B cell (primary cell): ENCODE measurements at regions not wholly inside any gene's neighbourhood (a gene's known extent, or its start where the extent isn't known, plus 50 kb on each side); places are given as distances from the start of the nearest gene placed in this dataset.

Experiments used
- ATAC-seq: fragments of 200-7000 bp; cut with Tn5 transposase; one replicate; pipeline ENCODE4 v1.10.0; 2021; ENCODE audit warnings: low read depth, mild to moderate bottlenecking, moderate number of reproducible peaks, moderate library complexity
- CTCF ChIA-PET: fragments of 350-600 bp; sonication (Branson Sonifier 250); formaldehyde crosslinking; loops from one replicate; lab custom pipeline; 2021; ENCODE audit warnings: antibody characterized with exemption, inconsistent platforms; lab: Charles Lee
- POLR2A ChIA-PET: fragments of 350-600 bp; sonication (Branson Sonifier 250); formaldehyde crosslinking; loops from one replicate; lab custom pipeline; 2021; ENCODE audit warnings: antibody characterized with exemption; lab: Charles Lee
- DNase-seq: peaks from one replicate; pipeline ENCODE4 v3.0.0; 2013
- H2AFZ ChIP-seq: 2 replicates; pipeline ENCODE4 v1.6.1; 2012; ENCODE audit warnings: mild to moderate bottlenecking, low read depth, low read length; ENCODE audit not compliant: insufficient read depth, poor library complexity, severe bottlenecking
- H3K27ac ChIP-seq, 2 donors: 1 replicate in 1 of 2; 2 replicates in 1 of 2; pipeline ENCODE4 v1.5.1; 2012 to 2013; ENCODE audit warnings: low read length in 2 of 2, mild to moderate bottlenecking in 2 of 2, moderate library complexity in 1 of 2
- H3K27me3 ChIP-seq, 4 experiments: fragments of 200-600 bp in 1 of 4; sonication (generic) in 1 of 4; replicated peaks in 1 of 4; 1 replicate in 2 of 4; 2 replicates in 2 of 4; pipeline versions ENCODE4 v1.6.1 to v1.7.0; 2013 to 2016; ENCODE audit warnings: low read length in 3 of 4, mild to moderate bottlenecking in 2 of 4, mixed read lengths in 1 of 4, moderate library complexity in 1 of 4; ENCODE audit not compliant: insufficient read depth in 4 of 4, control insufficient read depth in 3 of 4; ENCODE audit errors: control extremely low read depth in 1 of 4
- H3K36me3 ChIP-seq, 2 experiments: replicated peaks in 1 of 2; 1 replicate in 1 of 2; 2 replicates in 1 of 2; pipeline versions ENCODE4 v1.6.1 to v1.7.1; 2013; ENCODE audit warnings: low read length in 1 of 2; ENCODE audit not compliant: insufficient read depth in 2 of 2, control insufficient read depth in 1 of 2; ENCODE audit errors: control extremely low read depth in 1 of 2, extremely low read depth in 1 of 2
- H3K4me1 ChIP-seq, 2 donors: fragments of 200-600 bp in 1 of 2; sonication (generic) in 1 of 2; 1 replicate in 1 of 2; 2 replicates in 1 of 2; pipeline versions ENCODE4 v1.5.1 to v1.6.1; 2013 to 2017; ENCODE audit warnings: low read length in 2 of 2; ENCODE audit not compliant: control insufficient read depth in 2 of 2, insufficient read depth in 2 of 2
- H3K4me2 ChIP-seq: replicated peaks from 2 replicates; pipeline ENCODE3; 2012; ENCODE audit warnings: mild to moderate bottlenecking, low read depth, low read length; ENCODE audit not compliant: poor library complexity, severe bottlenecking
- H3K4me3 ChIP-seq, 5 experiments: fragments of 200-600 bp in 1 of 5; sonication (generic) in 1 of 5; 1 replicate in 3 of 5; 2 replicates in 2 of 5; pipeline versions ENCODE4 v1.5.1 to v1.7.0; 2011 to 2016; ENCODE audit warnings: low read length in 4 of 5, mild to moderate bottlenecking in 4 of 5, low read depth in 2 of 5, control low read depth in 1 of 5, moderate library complexity in 1 of 5; ENCODE audit not compliant: insufficient read depth in 1 of 5; ENCODE audit errors: control extremely low read depth in 1 of 5, extremely low read depth in 1 of 5
- H3K79me2 ChIP-seq: fragments of 200-600 bp; sonication (generic); one replicate; pipeline ENCODE4 v1.6.0; 2016; ENCODE audit warnings: low read length; ENCODE audit not compliant: control insufficient read depth, insufficient read depth
- H3K9ac ChIP-seq: fragments of 200-600 bp; sonication (generic); 2 replicates; pipeline ENCODE4 v1.6.1; 2017; ENCODE audit warnings: mild to moderate bottlenecking, low read length, moderate library complexity
- H3K9me3 ChIP-seq, 3 donors: one replicate each; pipeline versions ENCODE4 v1.6.1 to v1.7.1; 2013; ENCODE audit warnings: low read length in 2 of 3; ENCODE audit not compliant: control insufficient read depth in 2 of 3, insufficient read depth in 1 of 3; ENCODE audit errors: control extremely low read depth in 1 of 3
- H4K20me1 ChIP-seq: 2 replicates; pipeline ENCODE4 v1.6.0; 2012; ENCODE audit warnings: mild to moderate bottlenecking, low read length; ENCODE audit not compliant: insufficient read depth, control insufficient read depth, poor library complexity, severe bottlenecking
- H3K27ac Mint-ChIP-seq: one replicate; pipeline ENCODE4 v1.8.0; 2021; ENCODE audit warnings: mixed read lengths
- H3K27me3 Mint-ChIP-seq: one replicate; pipeline ENCODE4 v1.8.0; 2021; ENCODE audit warnings: mixed read lengths
- H3K4me1 Mint-ChIP-seq: one replicate; pipeline ENCODE4 v1.8.0; 2021; ENCODE audit warnings: mixed read lengths
- H3K4me3 Mint-ChIP-seq: one replicate; pipeline ENCODE4 v1.8.0; 2021; ENCODE audit warnings: mixed read lengths
- H3K9me3 Mint-ChIP-seq: one replicate; pipeline ENCODE4 v1.8.0; 2022; ENCODE audit warnings: mixed read lengths; ENCODE audit not compliant: insufficient read depth
- EZH2 ChIP-seq: IDR thresholded peaks from 2 replicates; pipeline ENCODE4 v1.6.1; 2012; ENCODE audit warnings: borderline replicate concordance, low read depth, mild to moderate bottlenecking, moderate library complexity, low read length; ENCODE audit not compliant: insufficient read depth, poor library complexity, severe bottlenecking
- WGBS: methylation state at CpG from one replicate; pipeline ENCODE4 v1.1.5; 2013; ENCODE audit warnings: missing lambda C conversion rate; ENCODE audit not compliant: insufficient coverage; 5-methylcytosine and 5-hydroxymethylcytosine counted together
- intact Hi-C: fragments of 100-400 bp; cut with micrococcal nuclease; formaldehyde crosslinking; loops from one replicate; pipeline ENCODE4 v1.10.0; 2022
- TF ChIP-seq, protein P1 (sequence below): fragments of 200-600 bp; IDR thresholded peaks from one replicate; pipeline ENCODE4 v1.8.0; 2022; ENCODE audit warnings: antibody characterized with exemption, mild to moderate bottlenecking

DNA sequence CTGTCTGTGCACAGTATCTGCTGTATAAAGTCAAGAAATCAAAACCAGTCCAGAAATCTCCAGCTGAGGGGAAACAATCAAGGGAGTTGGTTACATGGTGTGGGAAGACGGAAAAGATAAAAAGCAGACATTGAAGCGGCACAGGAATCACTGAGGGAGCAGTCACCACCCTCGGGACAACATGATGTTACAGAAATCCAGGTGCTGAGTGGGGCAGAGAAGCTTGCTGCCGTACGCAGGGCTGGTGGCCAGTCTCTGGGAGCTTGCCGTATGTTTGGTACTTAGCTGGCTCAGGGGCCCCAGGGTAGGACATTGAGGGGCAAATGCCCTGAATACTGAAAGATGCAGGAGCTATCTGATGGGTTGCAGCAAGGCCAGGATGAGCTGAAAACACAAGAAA is 237.9 kb downstream of the EDEM1 start:
- Mint-ChIP-seq H3K27me3 (peaks cover 5% of the 10 kb centered on the region), H3K9me3 (no peaks in the 10 kb centered on the region)
- H2AFZ ChIP-seq, result no peak overlapping the region

More for the DNA sequence above, 237.9 kb downstream of the EDEM1 start:
- no peak for DNase-seq
- TF ChIP-seq, protein P1, sequence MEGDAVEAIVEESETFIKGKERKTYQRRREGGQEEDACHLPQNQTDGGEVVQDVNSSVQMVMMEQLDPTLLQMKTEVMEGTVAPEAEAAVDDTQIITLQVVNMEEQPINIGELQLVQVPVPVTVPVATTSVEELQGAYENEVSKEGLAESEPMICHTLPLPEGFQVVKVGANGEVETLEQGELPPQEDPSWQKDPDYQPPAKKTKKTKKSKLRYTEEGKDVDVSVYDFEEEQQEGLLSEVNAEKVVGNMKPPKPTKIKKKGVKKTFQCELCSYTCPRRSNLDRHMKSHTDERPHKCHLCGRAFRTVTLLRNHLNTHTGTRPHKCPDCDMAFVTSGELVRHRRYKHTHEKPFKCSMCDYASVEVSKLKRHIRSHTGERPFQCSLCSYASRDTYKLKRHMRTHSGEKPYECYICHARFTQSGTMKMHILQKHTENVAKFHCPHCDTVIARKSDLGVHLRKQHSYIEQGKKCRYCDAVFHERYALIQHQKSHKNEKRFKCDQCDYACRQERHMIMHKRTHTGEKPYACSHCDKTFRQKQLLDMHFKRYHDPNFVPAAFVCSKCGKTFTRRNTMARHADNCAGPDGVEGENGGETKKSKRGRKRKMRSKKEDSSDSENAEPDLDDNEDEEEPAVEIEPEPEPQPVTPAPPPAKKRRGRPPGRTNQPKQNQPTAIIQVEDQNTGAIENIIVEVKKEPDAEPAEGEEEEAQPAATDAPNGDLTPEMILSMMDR, result no peak
- TF ChIP-seq EZH2, result no peak
- Mint-ChIP-seq H3K27ac (no peak overlapping the region), H3K4me3 (no peak overlapping the region), H3K4me1 (peaks cover 18% of the 10 kb centered on the region)
- peaks cover 15 to 21% of the 10 kb centered on the region in 2 donors for H3K4me1 ChIP-seq
- H3K4me3 ChIP-seq, result no peak overlapping the region
- ATAC-seq, result no peak
- H3K27ac ChIP-seq, result no peak overlapping the region
- 92% methylated on average over 4 of the region's 6 CpGs for WGBS
- intact Hi-C loops, result loop anchor here (5.0 kb wide), 1 partner anchor 288 kb away; no protein-coding TSS in a partner anchor
- no peak overlapping the region for H3K4me2 ChIP-seq
- peaks cover 0 to 7% (median 0%) of the 10 kb centered on the region in 4 experiments for H3K27me3 ChIP-seq
- no peaks in the 10 kb centered on the region for H3K79me2 ChIP-seq
- ChIA-PET CTCF (interaction anchor here (0.9 to 1.5 kb wide), 5 partner anchors 8 to 49 kb away, joined by 3 read pairs; no protein-coding TSS in a partner anchor), POLR2A (no interaction called here)
- no peaks in the 10 kb centered on the region for H3K36me3 ChIP-seq
- H4K20me1 ChIP-seq, result no peaks in the 10 kb centered on the region
- no peaks in the 10 kb centered on the region for H3K9me3 ChIP-seq
- H3K9ac ChIP-seq, result no peak overlapping the region
